ENCODE measurements at regions not wholly inside any gene's neighbourhood (a gene's known extent, or its start where the extent isn't known, plus 50 kb on each side); places are given as distances from the start of the nearest gene placed in this dataset.

- DNase-seq (ENCODE audit: low read depth) = no peak
- TF ChIP-seq, protein P1, sequence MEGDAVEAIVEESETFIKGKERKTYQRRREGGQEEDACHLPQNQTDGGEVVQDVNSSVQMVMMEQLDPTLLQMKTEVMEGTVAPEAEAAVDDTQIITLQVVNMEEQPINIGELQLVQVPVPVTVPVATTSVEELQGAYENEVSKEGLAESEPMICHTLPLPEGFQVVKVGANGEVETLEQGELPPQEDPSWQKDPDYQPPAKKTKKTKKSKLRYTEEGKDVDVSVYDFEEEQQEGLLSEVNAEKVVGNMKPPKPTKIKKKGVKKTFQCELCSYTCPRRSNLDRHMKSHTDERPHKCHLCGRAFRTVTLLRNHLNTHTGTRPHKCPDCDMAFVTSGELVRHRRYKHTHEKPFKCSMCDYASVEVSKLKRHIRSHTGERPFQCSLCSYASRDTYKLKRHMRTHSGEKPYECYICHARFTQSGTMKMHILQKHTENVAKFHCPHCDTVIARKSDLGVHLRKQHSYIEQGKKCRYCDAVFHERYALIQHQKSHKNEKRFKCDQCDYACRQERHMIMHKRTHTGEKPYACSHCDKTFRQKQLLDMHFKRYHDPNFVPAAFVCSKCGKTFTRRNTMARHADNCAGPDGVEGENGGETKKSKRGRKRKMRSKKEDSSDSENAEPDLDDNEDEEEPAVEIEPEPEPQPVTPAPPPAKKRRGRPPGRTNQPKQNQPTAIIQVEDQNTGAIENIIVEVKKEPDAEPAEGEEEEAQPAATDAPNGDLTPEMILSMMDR (IDR thresholded peaks at IDR 0.05; ENCODE audit: insufficient read depth, low read depth, low read length) = no peak
- no peak overlapping the region for H3K4me3 ChIP-seq (ENCODE audit: low read depth, low read length)
Measured at GRCh38 chr16:60279061-60279665, 1545.0 kb upstream of the GOT2 start.

- no peak overlapping the region for H3K4me3 ChIP-seq (ENCODE audit: low read depth, low read length)
- TF ChIP-seq, protein P1 (IDR thresholded peaks at IDR 0.05; ENCODE audit: insufficient read depth, low read depth, low read length) = no peak
- no peak for DNase-seq (ENCODE audit: low read depth)
Measured at GRCh38 chr16:60274431-60275019, 1540.4 kb upstream of the GOT2 start.

DNA sequence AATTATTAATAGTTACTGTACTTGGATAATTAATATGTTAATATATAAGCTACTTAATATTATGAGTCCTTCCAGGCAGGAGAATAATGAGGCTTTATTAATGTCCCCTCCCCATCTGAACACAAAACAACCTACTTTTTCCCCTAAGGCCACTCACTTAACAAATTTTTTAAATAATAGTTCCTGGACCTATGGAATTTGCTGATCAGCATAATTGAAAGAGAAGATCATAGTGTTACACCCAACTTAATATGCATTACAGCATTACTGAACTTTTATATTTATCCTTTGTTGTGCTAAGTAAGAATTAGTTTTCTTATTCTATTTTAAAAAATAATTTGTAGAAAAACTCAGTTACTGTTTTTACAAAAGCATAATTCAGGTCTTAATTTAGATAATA, 1537.7 kb upstream of the GOT2 start:
- DNase-seq (ENCODE audit: low read depth) = no peak
- TF ChIP-seq, protein P1 (IDR thresholded peaks at IDR 0.05; ENCODE audit: insufficient read depth, low read depth, low read length) = no peak
- H3K4me3 ChIP-seq (ENCODE audit: low read depth, low read length) = no peak overlapping the region

DNA sequence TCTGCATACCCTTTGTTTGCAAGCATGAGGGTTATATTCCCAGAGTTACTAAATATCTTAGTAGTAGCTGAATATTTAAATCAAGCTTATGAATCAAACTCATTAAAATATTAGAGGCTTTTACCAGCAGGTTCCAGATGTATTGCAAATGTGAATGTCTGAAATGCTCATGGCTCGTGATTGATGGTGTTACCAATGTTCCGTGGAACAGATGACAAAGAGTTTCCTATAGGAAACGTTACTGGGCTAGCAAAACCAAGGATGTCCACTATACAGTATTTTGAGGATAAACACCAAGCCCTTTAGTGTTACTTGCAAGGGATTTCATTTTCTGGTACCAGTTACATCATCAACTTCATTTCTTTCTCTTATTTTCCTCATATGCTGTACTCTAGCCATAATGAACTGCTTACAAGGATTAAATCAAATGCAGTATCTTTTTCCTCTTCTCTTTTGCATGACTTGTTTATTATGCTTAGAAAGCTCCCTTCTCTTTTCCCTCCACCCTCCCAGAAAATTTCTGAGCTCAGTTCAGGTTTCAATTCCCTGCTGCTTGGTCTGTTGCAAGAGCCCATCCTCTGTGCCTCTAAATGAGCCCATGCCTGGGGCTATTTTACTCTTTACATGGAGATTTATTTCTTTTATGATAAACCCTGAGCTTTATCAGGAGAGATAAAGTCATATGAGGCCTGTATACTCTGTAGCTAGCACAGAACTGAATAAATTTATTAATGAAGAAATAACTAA, 1537.1 kb upstream of the GOT2 start:
- H3K4me3 ChIP-seq (ENCODE audit: low read depth, low read length) = no peak overlapping the region
- DNase-seq (ENCODE audit: low read depth) = no peak
- TF ChIP-seq, protein P1 (IDR thresholded peaks at IDR 0.05; ENCODE audit: insufficient read depth, low read depth, low read length) = no peak

- no peak overlapping the region for H3K4me3 ChIP-seq (ENCODE audit: low read depth, low read length)
- TF ChIP-seq, protein P1 (IDR thresholded peaks at IDR 0.05; ENCODE audit: insufficient read depth, low read depth, low read length) = no peak
- DNase-seq (ENCODE audit: low read depth) = no peak
Measured at GRCh38 chr16:60261425-60261824, 1527.3 kb upstream of the GOT2 start.

DNA sequence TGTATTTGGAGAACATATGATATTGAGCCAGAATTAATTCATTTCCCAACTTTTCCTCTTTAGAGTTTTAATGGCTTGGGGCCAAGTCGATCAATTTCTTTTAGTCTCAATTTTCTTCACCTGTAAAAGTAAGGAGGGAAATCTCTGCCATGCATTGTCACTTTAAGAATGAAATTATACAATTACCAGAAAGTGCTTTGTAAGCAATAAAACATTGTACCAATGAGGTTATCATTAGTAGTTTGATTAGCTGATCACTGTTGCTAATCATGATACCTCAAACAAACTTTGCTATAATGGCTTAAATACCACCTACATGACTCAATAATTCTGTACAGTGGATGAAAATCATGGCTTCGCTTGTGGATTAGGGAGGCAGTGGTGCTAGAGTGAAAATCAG, 1525.8 kb upstream of the GOT2 start:
- no peak for DNase-seq (ENCODE audit: low read depth)
- TF ChIP-seq, protein P1 (IDR thresholded peaks at IDR 0.05; ENCODE audit: insufficient read depth, low read depth, low read length) = no peak
- H3K4me3 ChIP-seq (ENCODE audit: low read depth, low read length) = no peak overlapping the region

All from fibroblast of villous mesenchyme (primary cell).